SK-N-SH (cell line): ENCODE measurements at regions not wholly inside any gene's neighbourhood (a gene's known extent, or its start where the extent isn't known, plus 50 kb on each side); places are given as distances from the start of the nearest gene placed in this dataset.

Experiments
- CTCF ChIP-seq: fragments of 200-600 bp; sonication (generic); IDR thresholded peaks from 2 replicates; pipeline ENCODE4 v1.6.1; 2017; ENCODE audit warnings: antibody characterized with exemption, mild to moderate bottlenecking, moderate library complexity
- ELF1 ChIP-seq: IDR thresholded peaks from 2 replicates; pipeline ENCODE4 v1.4.0; 2012
- JUND ChIP-seq: IDR thresholded peaks from 2 replicates; pipeline ENCODE4 v1.4.0; 2012
- MXI1 ChIP-seq: IDR thresholded peaks from 2 replicates; pipeline ENCODE4 v1.6.1; 2012; ENCODE audit warnings: mild to moderate bottlenecking, low read depth, low read length, improper control_type of control experiment
- RFX5 ChIP-seq: IDR thresholded peaks from 2 replicates; pipeline ENCODE4 v1.6.1; 2012; ENCODE audit warnings: mild to moderate bottlenecking, improper control_type of control experiment, low read length
- TCF12 ChIP-seq: IDR thresholded peaks from 2 replicates; pipeline ENCODE4 v1.4.0; 2012
- USF1 ChIP-seq: IDR thresholded peaks from 2 replicates; pipeline ENCODE4 v1.4.0; 2012; ENCODE audit warnings: low read depth, borderline replicate concordance
- ZBTB33 ChIP-seq: IDR thresholded peaks from 2 replicates; pipeline ENCODE4 v1.4.0; 2012; ENCODE audit warnings: low read depth, borderline replicate concordance

GRCh38 chr2:7411691-7412090 lies 494.5 kb downstream of the RNF144A start:
- no peak for TF ChIP-seq TCF12
- no peak for TF ChIP-seq ZBTB33
- TF ChIP-seq USF1 = no peak
- no peak for TF ChIP-seq CTCF
- no peak for TF ChIP-seq MXI1
- TF ChIP-seq RFX5 = no peak
- TF ChIP-seq ELF1 = no peak
- TF ChIP-seq JUND = no peak
